ENCODE measurements at regions not wholly inside any gene's neighbourhood (a gene's known extent, or its start where the extent isn't known, plus 50 kb on each side); places are given as distances from the start of the nearest gene placed in this dataset.

DNA sequence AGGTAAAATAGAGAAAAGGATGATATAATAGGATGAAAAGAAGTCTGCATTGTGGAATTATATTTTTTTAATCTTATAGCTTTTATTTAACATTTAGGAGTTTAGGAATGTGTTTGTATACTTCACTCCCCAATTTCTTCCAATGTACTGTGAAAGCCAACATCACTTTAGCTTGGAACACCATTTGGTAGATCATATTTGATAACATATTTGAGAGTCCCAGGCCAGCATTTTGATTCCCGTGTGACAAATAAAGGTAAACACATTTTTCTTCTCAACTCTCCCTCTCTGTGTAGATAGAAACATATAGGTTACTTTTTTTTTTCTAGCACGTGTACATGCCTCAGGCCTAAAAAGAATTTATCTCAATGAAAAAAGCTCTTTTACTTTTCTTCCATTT lies 1551.3 kb downstream of the CDH8 start:
- ChIA-PET RAD21 (ENCODE audit: unreplicated experiment) (no interaction called here), CTCF (no interaction called here), SMC1A (ENCODE audit: uncharacterized antibody, unreplicated experiment) (no interaction called here), POLR2A (no interaction called here)
- Histone ChIP-seq H4K20me1 (ENCODE audit: control insufficient read depth, insufficient read depth) (no peaks in the 10 kb centered on the region), H3K79me2 (ENCODE audit: control insufficient read depth, insufficient read depth, low read length) (no peaks in the 10 kb centered on the region), H3K27ac (ENCODE audit: control insufficient read depth, insufficient read depth) (no peak overlapping the region), H3K4me3 (no peak overlapping the region), H2AFZ (ENCODE audit: control insufficient read depth, low read depth, low read length) (no peak overlapping the region), H3K4me1 (ENCODE audit: control insufficient read depth, insufficient read depth, low read length) (no peaks in the 10 kb centered on the region), H3K9ac (ENCODE audit: control insufficient read depth, insufficient read depth, low read length) (no peak overlapping the region), H3K4me2 (ENCODE audit: control insufficient read depth, insufficient read depth) (no peak overlapping the region), H3K36me3 (ENCODE audit: control insufficient read depth in 2 of 2, insufficient read depth in 2 of 2, low read length in 1 of 2) (no peaks in the 10 kb centered on the region), H3K9me3 (replicated peaks; ENCODE audit: control insufficient read depth, insufficient read depth, low read length) (no peaks in the 10 kb centered on the region), H3K27me3 (replicated peaks in 1 of 2; ENCODE audit: control insufficient read depth in 2 of 2, insufficient read depth in 2 of 2, low read length in 1 of 2) (no peaks in the 10 kb centered on the region)
- ATAC-seq, result no peak
- 0% methylated on average over 2 of the region's 2 CpGs for WGBS (ENCODE audit: insufficient coverage, insufficient replicate concordance, low lambda C conversion rate, missing lambda C conversion rate)
- no peak for DNase-seq (ENCODE audit: low read depth, low spot score)
- BruUV-seq (replicated peaks), result no TSS peak
- intact Hi-C loops (cut with micrococcal nuclease; ENCODE audit: unreplicated experiment) (no loop called here), in situ Hi-C loops (cut with MboI) (no loop called here)
- no peak for TF ChIP-seq ZNF274 (IDR thresholded peaks at IDR 0.05; ENCODE audit: insufficient read depth, insufficient read length)
- TF ChIP-seq E2F4 (IDR thresholded peaks at IDR 0.05; ENCODE audit: low read depth, low read length), result no peak
- TF ChIP-seq HDAC2 (IDR thresholded peaks at IDR 0.05), result no peak
- TF ChIP-seq, protein P1, sequence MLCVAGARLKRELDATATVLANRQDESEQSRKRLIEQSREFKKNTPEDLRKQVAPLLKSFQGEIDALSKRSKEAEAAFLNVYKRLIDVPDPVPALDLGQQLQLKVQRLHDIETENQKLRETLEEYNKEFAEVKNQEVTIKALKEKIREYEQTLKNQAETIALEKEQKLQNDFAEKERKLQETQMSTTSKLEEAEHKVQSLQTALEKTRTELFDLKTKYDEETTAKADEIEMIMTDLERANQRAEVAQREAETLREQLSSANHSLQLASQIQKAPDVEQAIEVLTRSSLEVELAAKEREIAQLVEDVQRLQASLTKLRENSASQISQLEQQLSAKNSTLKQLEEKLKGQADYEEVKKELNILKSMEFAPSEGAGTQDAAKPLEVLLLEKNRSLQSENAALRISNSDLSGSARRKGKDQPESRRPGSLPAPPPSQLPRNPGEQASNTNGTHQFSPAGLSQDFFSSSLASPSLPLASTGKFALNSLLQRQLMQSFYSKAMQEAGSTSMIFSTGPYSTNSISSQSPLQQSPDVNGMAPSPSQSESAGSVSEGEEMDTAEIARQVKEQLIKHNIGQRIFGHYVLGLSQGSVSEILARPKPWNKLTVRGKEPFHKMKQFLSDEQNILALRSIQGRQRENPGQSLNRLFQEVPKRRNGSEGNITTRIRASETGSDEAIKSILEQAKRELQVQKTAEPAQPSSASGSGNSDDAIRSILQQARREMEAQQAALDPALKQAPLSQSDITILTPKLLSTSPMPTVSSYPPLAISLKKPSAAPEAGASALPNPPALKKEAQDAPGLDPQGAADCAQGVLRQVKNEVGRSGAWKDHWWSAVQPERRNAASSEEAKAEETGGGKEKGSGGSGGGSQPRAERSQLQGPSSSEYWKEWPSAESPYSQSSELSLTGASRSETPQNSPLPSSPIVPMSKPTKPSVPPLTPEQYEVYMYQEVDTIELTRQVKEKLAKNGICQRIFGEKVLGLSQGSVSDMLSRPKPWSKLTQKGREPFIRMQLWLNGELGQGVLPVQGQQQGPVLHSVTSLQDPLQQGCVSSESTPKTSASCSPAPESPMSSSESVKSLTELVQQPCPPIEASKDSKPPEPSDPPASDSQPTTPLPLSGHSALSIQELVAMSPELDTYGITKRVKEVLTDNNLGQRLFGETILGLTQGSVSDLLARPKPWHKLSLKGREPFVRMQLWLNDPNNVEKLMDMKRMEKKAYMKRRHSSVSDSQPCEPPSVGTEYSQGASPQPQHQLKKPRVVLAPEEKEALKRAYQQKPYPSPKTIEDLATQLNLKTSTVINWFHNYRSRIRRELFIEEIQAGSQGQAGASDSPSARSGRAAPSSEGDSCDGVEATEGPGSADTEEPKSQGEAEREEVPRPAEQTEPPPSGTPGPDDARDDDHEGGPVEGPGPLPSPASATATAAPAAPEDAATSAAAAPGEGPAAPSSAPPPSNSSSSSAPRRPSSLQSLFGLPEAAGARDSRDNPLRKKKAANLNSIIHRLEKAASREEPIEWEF (IDR thresholded peaks at IDR 0.05; ENCODE audit: insufficient replicate concordance, low read depth, low read length), result no peak
- no peak for FAIRE-seq
